ENCODE measurements at regions not wholly inside any gene's neighbourhood (a gene's known extent, or its start where the extent isn't known, plus 50 kb on each side); places are given as distances from the start of the nearest gene placed in this dataset.
"Not testable (repeated sequence)": the region's sequence is repeated elsewhere in the genome, so short reads cannot be mapped to it uniquely, and the experiment has no call there.

DNA sequence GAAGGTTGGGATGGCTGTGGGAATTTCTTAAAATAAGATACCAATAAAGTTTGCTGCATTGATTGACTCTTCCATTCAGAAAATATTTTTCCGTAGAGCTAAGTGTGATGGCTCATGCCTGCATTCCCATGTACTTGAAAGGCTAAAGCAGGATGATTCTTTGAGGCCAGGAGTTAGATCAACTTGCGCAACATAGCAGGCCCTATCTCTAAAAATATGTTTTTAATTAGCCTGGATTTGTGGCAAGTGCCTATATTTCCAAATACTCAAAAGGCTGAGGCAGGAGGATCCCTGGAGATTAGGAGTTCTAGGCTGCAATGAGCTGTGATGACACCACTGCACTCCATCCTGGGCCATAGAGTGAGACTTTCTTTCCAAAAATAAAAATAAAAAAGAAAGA, 431.2 kb upstream of the PTCHD4 start:
- no peak for FAIRE-seq
- no peak for TF ChIP-seq POLR2A (IDR thresholded peaks at IDR 0.05; ENCODE audit: low read depth, low read length)
- no peak for DNase-seq (ENCODE audit: insufficient read length, low spot score)

DNA sequence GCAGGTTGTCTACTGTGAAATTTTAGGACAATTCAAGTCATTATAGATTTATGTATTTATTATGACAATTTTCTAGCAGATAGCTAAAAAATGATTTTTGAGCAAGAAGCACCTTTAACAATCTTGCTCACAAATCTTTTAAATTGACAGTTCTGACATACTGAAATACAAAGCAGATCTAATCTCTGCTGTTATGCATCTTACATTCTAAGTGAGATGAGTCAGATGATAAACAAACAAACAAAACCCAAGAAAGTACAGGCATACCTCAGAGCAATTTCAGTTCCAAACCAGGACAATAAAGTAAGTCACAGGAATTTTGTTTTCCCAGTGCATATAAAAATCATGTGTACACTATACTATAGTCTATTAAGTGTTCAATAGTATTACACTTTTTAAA, 430.7 kb upstream of the PTCHD4 start:
- no peak for DNase-seq (ENCODE audit: insufficient read length, low spot score)
- peak; percentile 48 for FAIRE-seq
- TF ChIP-seq POLR2A (IDR thresholded peaks at IDR 0.05; ENCODE audit: low read depth, low read length) = no peak

GRCh38 chr6:48535582-48536009, 424.6 kb upstream of the PTCHD4 start:
- peak; percentile 93 for FAIRE-seq
- DNase-seq (ENCODE audit: insufficient read length, low spot score) = peak; percentile 1
- TF ChIP-seq POLR2A (IDR thresholded peaks at IDR 0.05; ENCODE audit: low read depth, low read length) = no peak

GRCh38 chr6:48530978-48531377, 420.0 kb upstream of the PTCHD4 start:
- not testable (repeated sequence) for DNase-seq (ENCODE audit: insufficient read length, low spot score); FAIRE-seq

DNA sequence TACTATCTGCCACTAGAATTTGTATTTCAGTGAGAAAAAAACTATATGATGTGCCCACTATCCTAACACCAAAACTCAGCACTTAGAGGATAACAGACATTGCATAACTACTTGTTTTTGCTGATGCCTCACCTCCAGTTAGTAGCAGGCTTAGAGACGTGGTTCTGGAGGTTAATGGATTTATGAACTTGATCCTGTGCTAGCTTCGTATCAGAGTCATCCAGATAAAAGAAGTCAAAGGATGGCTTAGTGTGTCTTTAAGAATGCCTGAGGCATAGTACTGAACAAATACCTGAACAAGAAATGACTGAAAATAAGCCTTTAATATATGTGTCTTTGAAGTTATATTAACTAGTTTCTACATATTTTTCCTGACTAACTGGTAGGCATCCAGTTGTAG, 414.9 kb upstream of the PTCHD4 start:
- FAIRE-seq (no peak), DNase-seq (ENCODE audit: insufficient read length, low spot score) (no peak)
- TF ChIP-seq POLR2A (IDR thresholded peaks at IDR 0.05; ENCODE audit: low read depth, low read length) = no peak

- TF ChIP-seq POLR2A (IDR thresholded peaks at IDR 0.05; ENCODE audit: low read depth, low read length) = no peak
- FAIRE-seq = no peak
- DNase-seq (ENCODE audit: insufficient read length, low spot score) = no peak
Measured at GRCh38 chr6:48520951-48521350, 410.0 kb upstream of the PTCHD4 start.

GRCh38 chr6:48512390-48512789, 401.4 kb upstream of the PTCHD4 start:
- DNase-seq (ENCODE audit: insufficient read length, low spot score) (no peak), FAIRE-seq (no peak)
- TF ChIP-seq POLR2A (IDR thresholded peaks at IDR 0.05; ENCODE audit: low read depth, low read length) = no peak

DNA sequence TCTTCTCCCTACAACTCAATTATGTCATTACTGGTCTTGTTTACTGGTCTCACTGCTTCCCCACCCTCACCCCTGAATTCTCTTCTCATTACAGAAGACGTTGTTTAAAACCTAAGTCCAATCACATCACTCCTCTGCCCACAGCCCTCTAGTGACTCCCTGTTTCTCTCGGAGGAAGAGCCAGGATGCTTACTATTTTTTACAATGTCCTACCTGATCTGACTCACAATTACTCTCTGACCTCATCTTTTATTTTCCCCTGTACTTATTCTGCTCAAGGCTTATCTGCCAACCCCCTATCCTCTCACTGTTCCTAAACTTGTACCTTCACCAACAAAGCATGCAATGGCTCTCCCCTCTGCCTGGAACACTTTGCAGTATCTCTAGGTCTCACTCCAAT, 400.4 kb upstream of the PTCHD4 start:
- no peak for FAIRE-seq
- DNase-seq (ENCODE audit: insufficient read length, low spot score) = no peak
- TF ChIP-seq POLR2A (IDR thresholded peaks at IDR 0.05; ENCODE audit: low read depth, low read length) = no peak

DNA sequence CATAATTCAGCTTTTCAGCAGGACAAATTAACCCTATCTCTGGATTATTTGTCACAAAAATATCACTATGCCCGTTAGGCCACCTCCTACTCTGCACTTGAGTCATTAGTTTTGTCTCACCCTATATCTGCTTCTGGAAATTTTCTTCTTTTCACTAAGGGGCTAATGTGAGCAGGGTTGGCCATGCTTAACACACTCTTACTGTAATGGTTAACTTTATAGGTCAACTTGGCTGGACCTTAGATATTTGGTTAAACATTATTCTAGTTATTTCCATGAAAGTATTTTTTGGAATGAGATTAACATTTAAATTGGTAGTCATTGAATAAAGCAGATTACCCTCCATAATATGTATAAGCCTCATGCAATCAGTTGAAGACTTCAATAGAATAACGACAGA, 394.6 kb upstream of the PTCHD4 start:
- TF ChIP-seq POLR2A (IDR thresholded peaks at IDR 0.05; ENCODE audit: low read depth, low read length) = no peak
- DNase-seq (ENCODE audit: insufficient read length, low spot score) (no peak), FAIRE-seq (no peak)

- not testable (repeated sequence) for DNase-seq (ENCODE audit: insufficient read length, low spot score); FAIRE-seq
Measured at GRCh38 chr6:48493432-48493831, 382.4 kb upstream of the PTCHD4 start.

DNA sequence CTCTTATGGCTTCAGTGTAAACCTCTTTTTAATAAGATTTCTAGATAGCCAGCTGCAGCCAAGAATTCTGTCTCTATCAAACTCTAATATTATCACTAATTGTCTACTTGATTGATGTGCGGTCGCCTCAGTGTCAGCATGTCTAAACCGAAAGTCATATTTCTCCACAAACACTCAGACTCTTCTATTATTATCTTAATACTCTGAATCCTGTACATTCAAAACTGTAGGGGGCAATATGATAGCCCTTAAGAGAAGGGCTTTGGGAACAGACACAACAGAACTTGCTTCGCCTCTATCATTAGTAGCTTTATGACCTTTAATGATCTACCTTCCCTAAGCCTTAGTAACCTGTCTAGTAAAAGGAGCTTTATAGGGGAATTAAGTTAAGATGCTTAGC, 379.7 kb upstream of the PTCHD4 start:
- DNase-seq (ENCODE audit: insufficient read length, low spot score) (no peak), FAIRE-seq (no peak)
- no peak for TF ChIP-seq POLR2A (IDR thresholded peaks at IDR 0.05; ENCODE audit: low read depth, low read length)

GRCh38 chr6:48486876-48487275, 375.9 kb upstream of the PTCHD4 start:
- DNase-seq (ENCODE audit: insufficient read length, low spot score) (peak; percentile 3), FAIRE-seq (peak; percentile 45)
- TF ChIP-seq POLR2A (IDR thresholded peaks at IDR 0.05; ENCODE audit: low read depth, low read length) = no peak

- TF ChIP-seq POLR2A (IDR thresholded peaks at IDR 0.05; ENCODE audit: low read depth, low read length) = no peak
- no peak for FAIRE-seq
- no peak for DNase-seq (ENCODE audit: insufficient read length, low spot score)
Measured at GRCh38 chr6:48486373-48486772, 375.4 kb upstream of the PTCHD4 start.

DNA sequence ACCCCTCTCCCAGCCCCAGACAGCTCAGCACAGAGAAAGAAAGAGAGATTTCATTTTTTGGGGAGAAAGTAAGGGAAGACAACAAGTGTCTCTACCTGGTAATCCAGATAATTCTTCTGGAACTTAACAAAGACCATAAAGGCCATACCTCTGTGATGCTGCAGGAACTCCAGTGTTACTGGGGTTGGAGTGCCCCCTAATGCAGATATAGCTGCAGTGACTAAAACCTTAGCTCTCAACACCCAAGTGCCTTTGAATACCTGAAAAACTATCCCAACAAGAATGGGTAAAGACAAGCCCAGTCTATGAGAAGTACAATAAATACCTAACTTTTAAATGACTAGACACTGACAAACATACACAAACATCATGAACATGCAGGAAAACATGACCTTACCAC, 365.3 kb upstream of the PTCHD4 start:
- no peak for TF ChIP-seq POLR2A (IDR thresholded peaks at IDR 0.05; ENCODE audit: low read depth, low read length)
- no peak for DNase-seq (ENCODE audit: insufficient read length, low spot score)
- peak; percentile 30 for FAIRE-seq

GRCh38 chr6:48475275-48475674, 364.3 kb upstream of the PTCHD4 start:
- no peak for TF ChIP-seq POLR2A (IDR thresholded peaks at IDR 0.05; ENCODE audit: low read depth, low read length)
- FAIRE-seq (no peak), DNase-seq (ENCODE audit: insufficient read length, low spot score) (no peak)

GRCh38 chr6:48474830-48475229, 363.8 kb upstream of the PTCHD4 start:
- DNase-seq (ENCODE audit: insufficient read length, low spot score) (no peak), FAIRE-seq (no peak)
- no peak for TF ChIP-seq POLR2A (IDR thresholded peaks at IDR 0.05; ENCODE audit: low read depth, low read length)
